ENCODE measurements at regions not wholly inside any gene's neighbourhood (a gene's known extent, or its start where the extent isn't known, plus 50 kb on each side); places are given as distances from the start of the nearest gene placed in this dataset.

- TF ChIP-seq CTCF (IDR thresholded peaks at IDR 0.05; ENCODE audit: low read depth, low read length) (no peak), MAX (IDR thresholded peaks at IDR 0.05; ENCODE audit: low read depth, low read length) (no peak), POLR2A (IDR thresholded peaks at IDR 0.05; ENCODE audit: extremely low read depth, insufficient read length) (no peak), MYC (IDR thresholded peaks at IDR 0.05; ENCODE audit: low read depth, low read length) (no peak)
These were observed 282.1 kb upstream of the EMCN start for GRCh38 chr4:100799761-100800539.
